ENCODE measurements at regions not wholly inside any gene's neighbourhood (a gene's known extent, or its start where the extent isn't known, plus 50 kb on each side); places are given as distances from the start of the nearest gene placed in this dataset.
"Not testable (repeated sequence)": the region's sequence is repeated elsewhere in the genome, so short reads cannot be mapped to it uniquely, and the experiment has no call there.

DNA sequence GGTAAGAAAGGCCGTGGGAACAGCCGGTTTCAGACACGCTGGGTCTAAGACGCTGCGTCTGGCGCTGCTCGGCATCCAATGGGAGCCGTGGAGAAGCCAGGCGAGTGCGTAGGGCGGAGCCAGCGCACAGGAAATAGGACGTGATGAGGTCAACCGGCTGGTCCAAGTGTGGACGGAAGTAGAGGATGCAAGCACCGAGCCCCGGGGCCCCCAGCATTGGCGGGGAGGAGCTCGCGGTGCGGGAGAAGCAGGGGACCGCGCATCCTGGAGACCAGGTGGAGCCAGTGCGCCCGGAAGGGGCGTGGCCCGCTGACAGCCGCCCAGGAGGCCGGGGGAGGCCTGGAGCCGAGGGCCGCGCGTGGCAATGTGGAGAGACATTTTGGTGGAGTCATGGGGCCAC lies 3976.1 kb upstream of the TPTE start:
- H3K27ac Mint-ChIP-seq (ENCODE audit: low read depth); H3K4me1 Mint-ChIP-seq; ATAC-seq (replicated peaks; ENCODE audit: extremely low read depth, poor library complexity, severe bottlenecking); H3K4me3 Mint-ChIP-seq; H3K9me3 Mint-ChIP-seq; DNase-seq (ENCODE audit: low spot score in 2 of 2); H3K27me3 Mint-ChIP-seq; H3K36me3 Mint-ChIP-seq (ENCODE audit: insufficient read depth): not testable (repeated sequence)

DNA sequence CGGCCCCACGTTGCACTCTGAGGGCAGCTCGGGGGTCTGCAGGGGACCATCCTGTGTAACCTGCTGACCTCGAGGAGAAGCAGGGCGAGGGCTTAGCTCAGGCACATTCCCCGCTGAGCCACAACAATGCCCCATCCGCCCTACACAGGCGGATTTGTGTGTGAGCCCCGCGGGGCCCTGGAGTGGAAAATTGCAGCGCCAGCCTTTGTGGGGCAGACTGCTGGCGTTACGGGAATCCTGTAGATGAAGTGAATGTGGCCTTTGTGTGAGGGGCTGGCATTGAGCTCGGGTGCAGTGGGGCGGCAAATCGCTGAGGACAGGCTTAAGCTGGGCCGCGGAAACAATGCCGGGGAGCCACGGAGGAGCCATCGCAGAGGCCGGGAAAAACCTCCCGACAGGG lies 3970.3 kb upstream of the TPTE start:
- not testable (repeated sequence) for H3K36me3 Mint-ChIP-seq (ENCODE audit: insufficient read depth); DNase-seq (ENCODE audit: low spot score in 2 of 2); ATAC-seq (replicated peaks; ENCODE audit: extremely low read depth, poor library complexity, severe bottlenecking); H3K4me1 Mint-ChIP-seq; H3K4me3 Mint-ChIP-seq; H3K9me3 Mint-ChIP-seq; H3K27me3 Mint-ChIP-seq; H3K27ac Mint-ChIP-seq (ENCODE audit: low read depth)

GRCh38 chr21:6553505-6554376 lies 3967.6 kb upstream of the TPTE start:
- DNase-seq (ENCODE audit: low spot score in 2 of 2); H3K4me3 Mint-ChIP-seq; ATAC-seq (replicated peaks; ENCODE audit: extremely low read depth, poor library complexity, severe bottlenecking); H3K27me3 Mint-ChIP-seq; H3K36me3 Mint-ChIP-seq (ENCODE audit: insufficient read depth); H3K4me1 Mint-ChIP-seq; H3K9me3 Mint-ChIP-seq; H3K27ac Mint-ChIP-seq (ENCODE audit: low read depth): not testable (repeated sequence)

DNA sequence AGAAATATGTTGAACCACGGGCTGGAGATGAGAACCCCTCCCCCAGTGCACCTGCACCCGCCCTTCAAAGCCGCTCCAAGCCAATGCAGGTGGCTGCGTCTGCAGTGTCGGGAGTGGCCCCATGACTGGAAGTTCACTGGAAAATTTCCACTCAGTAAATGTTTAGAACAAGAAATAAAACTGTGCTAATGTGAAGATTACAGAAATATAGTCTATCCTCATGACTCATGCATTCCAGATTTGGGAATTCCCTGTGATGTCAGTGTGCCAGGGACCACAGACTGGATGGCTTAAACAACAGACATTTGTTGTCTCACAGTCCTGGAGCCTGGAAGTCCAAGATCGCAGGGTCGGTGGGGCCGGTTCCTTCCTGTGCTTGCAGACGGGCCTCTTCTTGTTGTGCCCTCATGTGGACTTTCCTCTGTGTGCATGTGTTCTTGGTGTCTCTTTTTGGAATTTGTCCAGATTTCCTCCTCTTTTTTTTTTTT lies 3967.0 kb upstream of the TPTE start:
- not testable (repeated sequence) for H3K27me3 Mint-ChIP-seq; H3K36me3 Mint-ChIP-seq (ENCODE audit: insufficient read depth); H3K9me3 Mint-ChIP-seq; DNase-seq (ENCODE audit: low spot score in 2 of 2); ATAC-seq (replicated peaks; ENCODE audit: extremely low read depth, poor library complexity, severe bottlenecking); H3K4me1 Mint-ChIP-seq; H3K4me3 Mint-ChIP-seq; H3K27ac Mint-ChIP-seq (ENCODE audit: low read depth)

DNA sequence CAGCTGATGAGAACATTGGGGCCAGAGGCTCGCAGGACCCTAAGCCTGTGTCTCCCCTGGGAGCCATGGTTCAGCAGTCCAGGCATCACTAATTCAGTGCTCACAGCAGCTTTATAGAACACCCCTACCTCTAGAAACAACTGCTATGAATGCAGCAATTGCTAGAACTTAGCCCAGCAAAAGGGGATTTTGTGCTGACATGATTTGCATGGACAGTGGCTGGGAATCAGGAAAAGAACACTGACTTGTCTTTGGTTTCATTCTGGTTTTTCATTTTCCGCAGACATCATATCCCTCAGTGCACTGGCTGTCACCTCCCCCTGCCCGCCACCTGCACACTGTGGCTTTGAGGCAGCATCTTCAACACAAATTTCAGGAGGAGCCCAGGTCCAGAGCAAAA lies 3964.9 kb upstream of the TPTE start:
- not testable (repeated sequence) for ATAC-seq (replicated peaks; ENCODE audit: extremely low read depth, poor library complexity, severe bottlenecking)

DNA sequence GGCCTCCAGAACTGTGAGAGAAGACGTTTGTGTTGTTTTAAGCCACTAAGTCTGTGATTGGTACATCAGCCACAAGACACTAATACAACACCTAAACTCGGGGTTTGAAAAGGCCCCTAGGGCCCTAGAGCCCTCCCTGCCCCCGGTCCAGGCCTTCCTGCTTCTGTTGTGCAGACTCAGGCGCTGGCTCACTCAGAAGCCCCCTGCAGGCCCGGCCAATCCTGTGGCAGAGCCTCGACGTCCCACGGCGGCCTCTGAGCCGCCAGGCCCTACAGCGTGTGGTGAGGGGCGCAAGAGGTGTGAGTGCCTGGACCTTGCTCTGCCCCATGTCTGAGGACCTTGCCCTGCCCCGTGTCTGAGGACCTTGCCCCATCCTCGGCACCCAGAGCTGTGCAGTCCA lies 3964.0 kb upstream of the TPTE start:
- H3K36me3 Mint-ChIP-seq (ENCODE audit: insufficient read depth); H3K27ac Mint-ChIP-seq (ENCODE audit: low read depth); ATAC-seq (replicated peaks; ENCODE audit: extremely low read depth, poor library complexity, severe bottlenecking); H3K4me1 Mint-ChIP-seq; H3K9me3 Mint-ChIP-seq; DNase-seq (ENCODE audit: low spot score in 2 of 2); H3K4me3 Mint-ChIP-seq; H3K27me3 Mint-ChIP-seq: not testable (repeated sequence)

More for the DNA sequence above, 3964.9 kb upstream of the TPTE start:
- H3K36me3 Mint-ChIP-seq (ENCODE audit: insufficient read depth); H3K4me1 Mint-ChIP-seq; H3K27me3 Mint-ChIP-seq; H3K27ac Mint-ChIP-seq (ENCODE audit: low read depth); DNase-seq (ENCODE audit: low spot score in 2 of 2); H3K9me3 Mint-ChIP-seq; H3K4me3 Mint-ChIP-seq: not testable (repeated sequence)

DNA sequence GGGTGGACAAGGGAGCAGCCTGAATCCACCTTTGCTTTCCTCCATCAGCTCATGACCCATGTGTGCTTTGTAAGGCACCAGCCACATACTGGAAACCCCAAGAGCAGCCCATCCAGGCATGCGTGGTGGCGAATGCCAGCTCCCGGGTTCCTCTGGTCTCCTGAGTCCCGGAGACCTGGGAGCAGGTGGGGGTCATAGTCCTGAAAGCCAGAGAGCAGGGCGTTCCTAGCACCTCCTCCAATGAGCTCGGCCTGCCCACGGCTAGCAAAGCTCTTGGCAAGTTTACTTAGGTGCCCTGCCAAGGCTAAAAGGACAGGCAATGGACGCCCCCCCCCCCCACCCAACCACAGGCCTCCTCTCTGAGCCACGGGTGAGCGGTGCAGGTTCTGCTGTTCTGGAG lies 3960.2 kb upstream of the TPTE start:
- ATAC-seq (replicated peaks; ENCODE audit: extremely low read depth, poor library complexity, severe bottlenecking); H3K27ac Mint-ChIP-seq (ENCODE audit: low read depth); H3K4me1 Mint-ChIP-seq; DNase-seq (ENCODE audit: low spot score in 2 of 2); H3K9me3 Mint-ChIP-seq; H3K4me3 Mint-ChIP-seq; H3K27me3 Mint-ChIP-seq; H3K36me3 Mint-ChIP-seq (ENCODE audit: insufficient read depth): not testable (repeated sequence)

GRCh38 chr21:6561578-6561977 lies 3959.8 kb upstream of the TPTE start:
- DNase-seq (ENCODE audit: low spot score in 2 of 2); H3K27me3 Mint-ChIP-seq; H3K27ac Mint-ChIP-seq (ENCODE audit: low read depth); H3K4me1 Mint-ChIP-seq; H3K9me3 Mint-ChIP-seq; H3K4me3 Mint-ChIP-seq; H3K36me3 Mint-ChIP-seq (ENCODE audit: insufficient read depth); ATAC-seq (replicated peaks; ENCODE audit: extremely low read depth, poor library complexity, severe bottlenecking): not testable (repeated sequence)

DNA sequence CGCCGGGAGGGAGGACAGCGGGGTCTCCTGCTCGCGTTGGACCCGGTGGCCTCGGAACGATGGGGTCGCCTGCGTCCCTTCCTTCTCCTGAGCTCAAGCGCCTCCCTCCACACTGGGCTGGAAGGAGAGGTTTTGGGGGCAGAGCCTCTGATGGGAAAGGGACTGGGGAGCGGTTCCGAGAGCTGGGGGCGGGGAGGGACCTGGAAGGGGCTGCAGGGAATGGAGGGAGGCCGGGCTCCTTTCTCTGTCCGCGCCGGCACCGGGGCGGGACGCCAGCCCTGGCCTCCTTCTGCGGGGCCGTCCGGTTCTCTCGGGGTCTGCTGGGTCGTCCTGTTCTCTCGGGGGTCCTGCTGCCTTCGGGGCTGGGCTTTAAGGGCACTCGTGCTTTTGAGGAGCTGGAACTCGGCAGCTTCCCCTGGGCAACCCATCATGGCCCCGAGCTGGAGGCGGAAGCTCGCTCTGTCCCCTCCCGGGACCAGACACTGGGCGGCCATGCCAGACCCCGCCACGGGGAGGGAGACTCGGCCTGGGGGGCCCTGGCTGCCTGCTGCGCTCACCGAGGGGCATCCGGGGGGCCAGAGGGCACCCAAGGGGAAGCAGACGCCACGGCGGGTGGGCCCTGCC lies 3956.7 kb upstream of the TPTE start:
- not testable (repeated sequence) for H3K27ac Mint-ChIP-seq (ENCODE audit: low read depth); DNase-seq (ENCODE audit: low spot score in 2 of 2); H3K9me3 Mint-ChIP-seq; H3K4me3 Mint-ChIP-seq; H3K27me3 Mint-ChIP-seq; H3K36me3 Mint-ChIP-seq (ENCODE audit: insufficient read depth); H3K4me1 Mint-ChIP-seq; ATAC-seq (replicated peaks; ENCODE audit: extremely low read depth, poor library complexity, severe bottlenecking)

DNA sequence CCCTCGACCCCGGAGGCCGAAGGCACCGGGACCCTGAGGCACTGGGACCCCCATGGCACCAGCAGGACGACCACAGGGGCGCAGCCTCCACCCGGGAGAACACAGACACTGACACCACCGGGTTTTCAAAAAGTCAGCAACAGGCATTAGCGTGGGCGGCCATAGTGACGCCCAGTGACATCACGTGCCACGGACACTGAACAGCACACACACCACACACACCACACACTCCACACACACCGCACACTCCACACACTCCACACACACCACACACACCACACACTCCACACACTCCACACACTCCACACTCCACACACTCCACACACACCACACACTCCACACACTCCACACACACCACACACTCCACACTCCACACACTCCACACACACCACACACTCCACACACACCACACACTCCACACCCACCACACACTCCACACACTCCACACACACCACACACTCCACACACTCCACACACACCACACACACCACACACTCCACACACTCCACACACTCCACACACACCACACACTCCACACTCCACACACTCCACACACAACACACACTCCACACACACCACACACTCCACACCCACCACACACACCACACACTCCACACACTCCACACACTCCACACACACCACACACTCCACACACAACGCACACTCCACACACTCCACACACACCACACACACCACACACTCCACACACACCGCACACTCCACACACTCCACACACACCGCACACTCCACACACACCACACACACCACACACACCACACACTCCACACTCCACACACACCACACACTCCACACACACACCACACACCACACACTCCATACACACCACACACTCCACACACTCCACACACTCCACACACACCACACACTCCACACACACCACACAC lies 3955.9 kb upstream of the TPTE start:
- not testable (repeated sequence) for H3K9me3 Mint-ChIP-seq; H3K36me3 Mint-ChIP-seq (ENCODE audit: insufficient read depth); H3K4me1 Mint-ChIP-seq; H3K27me3 Mint-ChIP-seq; ATAC-seq (replicated peaks; ENCODE audit: extremely low read depth, poor library complexity, severe bottlenecking)
- H3K4me3 Mint-ChIP-seq, result peak overlapping the region; percentile 34
- H3K27ac Mint-ChIP-seq (ENCODE audit: low read depth), result peak overlapping the region; percentile 57
- peak in 1 of 2 donors; percentile 10 for DNase-seq (ENCODE audit: low spot score in 2 of 2)

GRCh38 chr21:6567542-6567941 lies 3953.8 kb upstream of the TPTE start:
- not testable (repeated sequence) for H3K27ac Mint-ChIP-seq (ENCODE audit: low read depth); H3K27me3 Mint-ChIP-seq; DNase-seq (ENCODE audit: low spot score in 2 of 2); H3K9me3 Mint-ChIP-seq; H3K4me1 Mint-ChIP-seq; H3K4me3 Mint-ChIP-seq; H3K36me3 Mint-ChIP-seq (ENCODE audit: insufficient read depth); ATAC-seq (replicated peaks; ENCODE audit: extremely low read depth, poor library complexity, severe bottlenecking)

DNA sequence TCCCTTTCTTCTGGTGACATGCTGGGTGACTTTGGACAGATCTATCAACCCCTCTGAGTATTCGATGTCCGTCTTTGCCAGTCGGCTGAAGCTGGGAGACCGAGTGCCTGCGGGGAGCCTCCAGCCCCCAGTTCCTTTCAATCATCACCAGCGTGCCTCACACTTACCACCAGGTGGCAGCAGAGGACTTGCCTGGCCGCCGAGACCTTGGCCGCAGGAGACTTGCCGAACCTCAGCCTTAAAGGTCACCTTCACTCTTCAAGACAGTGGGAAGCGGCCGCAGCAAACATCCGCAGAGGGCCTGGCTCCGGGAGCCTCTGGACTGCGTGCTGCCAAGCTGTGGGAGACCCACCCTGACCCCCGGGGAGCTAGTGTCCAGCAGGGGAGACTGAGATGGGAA lies 3952.2 kb upstream of the TPTE start:
- not testable (repeated sequence) for H3K27me3 Mint-ChIP-seq; H3K4me3 Mint-ChIP-seq; H3K27ac Mint-ChIP-seq (ENCODE audit: low read depth); H3K4me1 Mint-ChIP-seq; DNase-seq (ENCODE audit: low spot score in 2 of 2); H3K36me3 Mint-ChIP-seq (ENCODE audit: insufficient read depth); H3K9me3 Mint-ChIP-seq
- ATAC-seq (replicated peaks; ENCODE audit: extremely low read depth, poor library complexity, severe bottlenecking), result peak; percentile 53
